HEK293T (cell line): ENCODE measurements at regions not wholly inside any gene's neighbourhood (a gene's known extent, or its start where the extent isn't known, plus 50 kb on each side); places are given as distances from the start of the nearest gene placed in this dataset.

Experiments used
- CTBP1 ChIP-seq: fragments of 450-650 bp; IDR thresholded peaks from 2 replicates; pipeline ENCODE4 v1.6.1; 2016; ENCODE audit warnings: borderline replicate concordance
- FOXM1 ChIP-seq: fragments of 450-650 bp; IDR thresholded peaks from 2 replicates; pipeline ENCODE4 v1.6.1; 2017; ENCODE audit warnings: mild to moderate bottlenecking, borderline replicate concordance
- NFRKB ChIP-seq: fragments of 450-650 bp; IDR thresholded peaks from 2 replicates; pipeline ENCODE4 v1.6.1; 2016; ENCODE audit warnings: mild to moderate bottlenecking, moderate library complexity
- PKNOX1 ChIP-seq: fragments of 450-650 bp; IDR thresholded peaks from 2 replicates; pipeline ENCODE4 v1.6.1; 2016
- SUZ12 ChIP-seq: fragments of 450-650 bp; IDR thresholded peaks from 2 replicates; pipeline ENCODE4 v1.6.1; 2016; ENCODE audit warnings: mild to moderate bottlenecking

- TF ChIP-seq SUZ12 (no peak), CTBP1 (no peak), PKNOX1 (no peak), FOXM1 (no peak), NFRKB (no peak)
Measured at GRCh38 chr11:119999220-119999619, 138.7 kb downstream of the TRIM29 start.
